Neuronal stem cell (in vitro differentiated cells): ENCODE measurements at regions not wholly inside any gene's neighbourhood (a gene's known extent, or its start where the extent isn't known, plus 50 kb on each side); places are given as distances from the start of the nearest gene placed in this dataset.

Source experiments
- DNase-seq: peaks from one replicate; pipeline ENCODE4 v3.0.0-alpha.2; 2013; ENCODE audit warnings: low spot score
- H2AFZ ChIP-seq: one replicate; pipeline ENCODE4 v1.6.1; 2013; ENCODE audit warnings: mild to moderate bottlenecking, low read length, inconsistent platforms
- H2AK5ac ChIP-seq: 2 replicates; pipeline ENCODE4 v1.6.1; 2013; ENCODE audit warnings: low read depth, mild to moderate bottlenecking, inconsistent platforms, low read length, moderate library complexity, mixed read lengths
- H2BK120ac ChIP-seq: 2 replicates; pipeline ENCODE4 v1.6.1; 2013; ENCODE audit warnings: low read depth, mild to moderate bottlenecking, inconsistent platforms, low read length, moderate library complexity, mixed read lengths
- H2BK12ac ChIP-seq: one replicate; pipeline ENCODE4 v1.6.1; 2013; ENCODE audit warnings: low read length, inconsistent platforms
- H2BK15ac ChIP-seq: 2 replicates; pipeline ENCODE4 v1.6.1; 2013; ENCODE audit warnings: mild to moderate bottlenecking, low read length, inconsistent platforms, mixed read lengths
- H2BK5ac ChIP-seq: one replicate; pipeline ENCODE4 v1.6.1; 2013; ENCODE audit warnings: inconsistent platforms, mild to moderate bottlenecking, low read length, moderate library complexity
- H3K14ac ChIP-seq: one replicate; pipeline ENCODE4 v1.6.1; 2013; ENCODE audit warnings: low read length, inconsistent platforms
- H3K18ac ChIP-seq: 2 replicates; pipeline ENCODE4 v1.6.1; 2013; ENCODE audit warnings: low read length, inconsistent platforms
- H3K23ac ChIP-seq: 2 replicates; pipeline ENCODE4 v1.6.1; 2013; ENCODE audit warnings: low read depth, mild to moderate bottlenecking, mixed read lengths, low read length, inconsistent platforms; ENCODE audit not compliant: poor library complexity
- H3K27ac ChIP-seq: replicated peaks from 3 replicates; pipeline ENCODE4 v1.5.1; 2013; ENCODE audit warnings: low read length, inconsistent platforms
- H3K27me3 ChIP-seq, 3 experiments: 2 replicates each; pipeline ENCODE4 v1.6.1; 2013; ENCODE audit warnings: low read length in 3 of 3, mild to moderate bottlenecking in 2 of 3, inconsistent platforms in 1 of 3, low read depth in 1 of 3, mixed read lengths in 1 of 3, moderate library complexity in 1 of 3; ENCODE audit not compliant: control insufficient read depth in 3 of 3, insufficient read depth in 3 of 3
- H3K36me3 ChIP-seq, 2 donors: replicated peaks in 1 of 2; 2 replicates each; pipeline ENCODE4 v1.6.1; 2013; ENCODE audit warnings: low read length in 2 of 2; ENCODE audit not compliant: control insufficient read depth in 2 of 2, insufficient read depth in 2 of 2
- H3K4ac ChIP-seq: 2 replicates; pipeline ENCODE4 v1.6.1; 2013; ENCODE audit warnings: inconsistent platforms, mild to moderate bottlenecking, low read length, moderate library complexity
- H3K4me1 ChIP-seq, 2 donors: 1 replicate in 1 of 2; 2 replicates in 1 of 2; pipeline ENCODE4 v1.6.1; 2013; ENCODE audit warnings: low read length in 2 of 2, low read depth in 1 of 2; ENCODE audit not compliant: control insufficient read depth in 2 of 2, insufficient read depth in 1 of 2
- H3K4me2 ChIP-seq: one replicate; pipeline ENCODE4 v1.6.1; 2013; ENCODE audit warnings: mild to moderate bottlenecking, low read length, inconsistent platforms; ENCODE audit not compliant: insufficient read depth, poor library complexity, severe bottlenecking
- H3K4me3 ChIP-seq, 2 donors: 2 replicates each; pipeline ENCODE4 v1.5.1; 2013; ENCODE audit warnings: low read length in 2 of 2, mild to moderate bottlenecking in 2 of 2, inconsistent platforms in 1 of 2, moderate library complexity in 1 of 2
- H3K79me1 ChIP-seq: one replicate; pipeline ENCODE4 v1.6.1; 2013; ENCODE audit warnings: low read depth, mild to moderate bottlenecking, inconsistent platforms, low read length, moderate library complexity
- H3K9ac ChIP-seq: one replicate; pipeline ENCODE4 v1.6.1; 2013; ENCODE audit warnings: mild to moderate bottlenecking, low read depth, low read length, inconsistent platforms; ENCODE audit not compliant: poor library complexity
- H3K9me3 ChIP-seq, 2 donors: replicated peaks in 1 of 2; 2 replicates each; pipeline versions ENCODE3 to v1.6.1; 2013; ENCODE audit warnings: low read length in 2 of 2, mild to moderate bottlenecking in 2 of 2, inconsistent platforms in 1 of 2, low read depth in 1 of 2, mixed read lengths in 1 of 2, moderate library complexity in 1 of 2; ENCODE audit not compliant: control insufficient read depth in 2 of 2, insufficient read depth in 1 of 2
- H4K8ac ChIP-seq: one replicate; pipeline ENCODE4 v1.6.1; 2013; ENCODE audit warnings: low read depth, mild to moderate bottlenecking, inconsistent platforms, low read length, moderate library complexity
- H4K91ac ChIP-seq: one replicate; pipeline ENCODE4 v1.6.1; 2013; ENCODE audit warnings: low read length, low read depth, mild to moderate bottlenecking, inconsistent platforms; ENCODE audit not compliant: poor library complexity
- WGBS, 2 donors: extraction: QIAGEN DNeasy Blood & Tissue Kit; methylation state at CpG; one replicate each; pipeline ENCODE4 v1.1.7; 2013; ENCODE audit warnings: missing lambda C conversion rate in 2 of 2, mixed read lengths in 1 of 2; ENCODE audit not compliant: insufficient read length in 2 of 2, insufficient replicate concordance in 1 of 2; ENCODE audit errors: extremely low coverage in 2 of 2; 5-methylcytosine and 5-hydroxymethylcytosine counted together

GRCh38 chr1:234541286-234541975 is 62.5 kb upstream of the TARBP1 start:
- H4K8ac ChIP-seq = no peak overlapping the region
- no peak overlapping the region for H2BK12ac ChIP-seq
- no peak overlapping the region for H3K18ac ChIP-seq
- no peaks in the 10 kb centered on the region for H3K9me3 ChIP-seq
- H3K23ac ChIP-seq = no peak overlapping the region
- WGBS, 2 donors = no CpG with 5 or more reads among the region's 5 CpGs
- no peak overlapping the region for H3K14ac ChIP-seq
- no peak overlapping the region for H2AFZ ChIP-seq
- no peak overlapping the region for H3K4ac ChIP-seq
- no peak overlapping the region for H2BK5ac ChIP-seq
- H2AK5ac ChIP-seq = no peak overlapping the region
- H2BK15ac ChIP-seq = no peak overlapping the region
- H3K4me3 ChIP-seq = no peak overlapping the region
- H3K4me1 ChIP-seq = peaks cover 20 to 49% of the 10 kb centered on the region in 2 donors
- H3K36me3 ChIP-seq = no peaks in the 10 kb centered on the region
- no peak overlapping the region for H4K91ac ChIP-seq
- H3K79me1 ChIP-seq = no peaks in the 10 kb centered on the region
- no peak overlapping the region for H3K9ac ChIP-seq
- no peak overlapping the region for H3K4me2 ChIP-seq
- no peak overlapping the region for H3K27ac ChIP-seq
- no peaks in the 10 kb centered on the region for H3K27me3 ChIP-seq
- H2BK120ac ChIP-seq = no peak overlapping the region
- no peak for DNase-seq

DNA sequence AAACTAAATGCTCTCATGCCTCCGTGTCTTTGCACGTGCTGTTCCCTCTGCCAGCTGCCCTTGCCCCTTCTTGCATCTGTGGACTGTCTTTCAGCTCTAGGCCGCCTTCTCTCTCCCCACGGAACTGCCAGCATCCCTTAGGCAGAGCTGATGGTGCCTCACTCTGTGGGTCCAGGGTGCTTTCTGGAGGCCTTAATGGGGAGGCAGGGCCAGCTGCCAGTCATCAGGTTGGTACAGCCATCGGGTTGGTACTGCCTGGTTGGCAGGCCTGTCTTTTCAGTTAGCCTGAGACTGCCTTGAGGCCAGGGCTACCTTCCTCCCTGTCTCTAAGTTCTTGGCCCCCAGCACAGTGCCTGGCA is 61.4 kb upstream of the TARBP1 start:
- Histone ChIP-seq H3K9me3 (no peaks in the 10 kb centered on the region), H2AK5ac (peak overlapping the region; percentile 23), H2BK15ac (peak overlapping the region; percentile 72), H2AFZ (no peak overlapping the region), H2BK12ac (no peak overlapping the region), H3K23ac (no peak overlapping the region), H3K14ac (no peak overlapping the region), H2BK5ac (no peak overlapping the region), H2BK120ac (peak overlapping the region; percentile 4), H3K18ac (peak overlapping the region; percentile 29), H3K36me3 (no peaks in the 10 kb centered on the region), H3K4ac (no peak overlapping the region), H3K4me2 (no peak overlapping the region), H3K79me1 (no peaks in the 10 kb centered on the region), H3K27me3 (no peaks in the 10 kb centered on the region), H3K9ac (no peak overlapping the region), H3K4me3 (no peak overlapping the region), H4K8ac (no peak overlapping the region), H3K27ac (no peak overlapping the region), H4K91ac (no peak overlapping the region), H3K4me1 (peaks cover 19 to 51% of the 10 kb centered on the region in 2 donors)
- WGBS, 2 donors = no CpG with 5 or more reads among the region's 5 CpGs
- DNase-seq = no peak

DNA sequence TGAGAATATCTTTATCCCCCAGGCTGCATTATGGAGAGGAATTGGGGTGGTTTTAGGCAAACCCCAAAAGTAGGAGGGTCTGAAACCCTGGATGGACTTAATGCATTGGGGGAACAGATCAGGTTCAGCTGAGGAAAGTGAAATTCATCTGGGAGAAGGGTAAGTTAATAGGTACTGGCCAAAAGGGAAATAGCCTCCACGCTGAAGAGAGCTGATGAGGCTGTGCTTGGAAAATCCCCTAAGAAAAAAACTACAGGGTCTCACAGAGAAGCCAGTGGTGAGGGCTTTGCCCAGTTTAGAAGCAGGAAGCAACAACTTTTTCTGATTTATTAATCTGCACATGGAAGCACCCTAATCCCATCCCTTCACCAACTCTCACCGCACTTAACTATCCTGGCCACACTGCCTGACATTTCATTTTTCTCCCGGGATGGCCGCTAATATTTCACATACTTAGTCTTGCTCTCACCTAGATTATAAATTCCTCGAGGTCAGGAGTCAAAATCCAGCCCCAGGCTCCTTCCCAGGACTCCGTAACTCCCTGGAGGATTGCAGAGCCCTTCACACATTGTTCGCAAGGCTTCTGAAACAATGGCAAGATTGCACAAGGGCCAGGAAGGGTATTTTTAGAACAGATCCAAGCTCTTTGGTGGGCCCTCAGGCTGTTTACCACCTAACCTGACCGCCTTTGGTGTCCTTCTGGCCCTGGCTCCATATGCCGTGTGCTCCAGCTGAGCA is 60.9 kb upstream of the TARBP1 start:
- H2AK5ac ChIP-seq = no peak overlapping the region
- WGBS, 2 donors = no CpG with 5 or more reads among the region's 9 CpGs

DNA sequence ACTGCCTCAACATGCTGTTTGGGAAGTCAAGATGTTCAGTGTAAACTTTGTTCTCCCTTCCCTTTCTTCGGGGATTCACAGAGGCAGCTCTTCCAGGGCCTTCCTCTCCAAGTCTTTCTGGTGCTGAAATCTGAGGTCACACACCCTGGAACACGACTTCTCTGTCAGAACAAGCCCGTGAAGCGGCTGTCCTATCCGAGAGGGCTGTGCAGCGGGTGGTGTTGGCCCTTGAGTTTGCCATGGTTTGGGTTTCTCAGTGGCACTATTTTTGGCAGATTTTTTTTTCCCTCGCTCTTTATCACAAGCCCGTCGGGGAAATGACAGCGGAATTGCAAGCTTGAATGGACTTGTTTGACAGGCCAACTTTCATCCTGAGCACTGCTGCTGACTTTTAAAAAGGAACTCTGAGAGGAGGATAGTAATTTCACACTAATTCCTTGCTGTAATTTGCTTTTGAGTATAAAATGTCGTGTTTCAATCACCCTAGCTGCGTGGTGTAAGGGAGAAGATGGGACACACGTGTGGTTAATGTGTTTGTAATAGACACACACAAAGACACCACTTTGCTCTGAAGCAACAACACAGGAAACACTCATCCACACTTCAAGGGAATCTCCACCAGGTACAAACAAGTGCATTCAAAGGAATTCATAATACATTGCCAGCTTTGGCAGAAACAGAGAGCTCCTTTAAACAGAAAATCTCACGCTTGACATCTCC is 60.1 kb upstream of the TARBP1 start:
- Histone ChIP-seq H3K23ac (no peak overlapping the region), H2BK15ac (no peak overlapping the region), H2BK12ac (no peak overlapping the region), H3K14ac (no peak overlapping the region), H3K27ac (no peak overlapping the region), H3K4me3 (no peak overlapping the region), H3K9ac (no peak overlapping the region), H3K4ac (no peak overlapping the region), H3K9me3 (no peaks in the 10 kb centered on the region), H3K4me1 (peaks cover 19 to 52% of the 10 kb centered on the region in 2 donors), H4K91ac (no peak overlapping the region), H3K36me3 (no peaks in the 10 kb centered on the region), H2BK120ac (no peak overlapping the region), H3K27me3 (no peaks in the 10 kb centered on the region), H3K18ac (no peak overlapping the region), H2BK5ac (no peak overlapping the region), H2AFZ (peak overlapping the region; percentile 48), H4K8ac (no peak overlapping the region), H2AK5ac (no peak overlapping the region), H3K4me2 (no peak overlapping the region), H3K79me1 (no peaks in the 10 kb centered on the region)
- no CpG with 5 or more reads among the region's 14 CpGs for WGBS, 2 donors
- no peak for DNase-seq

More for the DNA sequence above, 60.9 kb upstream of the TARBP1 start:
- no peak overlapping the region for H3K27ac ChIP-seq
- H3K14ac ChIP-seq = no peak overlapping the region
- H3K79me1 ChIP-seq = no peaks in the 10 kb centered on the region
- no peak overlapping the region for H4K91ac ChIP-seq
- no peaks in the 10 kb centered on the region for H3K36me3 ChIP-seq
- H2BK5ac ChIP-seq = no peak overlapping the region
- H3K9me3 ChIP-seq = no peaks in the 10 kb centered on the region
- no peak for DNase-seq
- peaks cover 18 to 51% of the 10 kb centered on the region in 2 donors for H3K4me1 ChIP-seq
- H2BK12ac ChIP-seq = no peak overlapping the region
- H2AFZ ChIP-seq = no peak overlapping the region
- no peak overlapping the region for H3K23ac ChIP-seq
- H2BK120ac ChIP-seq = peak overlapping the region; percentile 4
- H4K8ac ChIP-seq = no peak overlapping the region
- H3K4ac ChIP-seq = no peak overlapping the region
- no peaks in the 10 kb centered on the region for H3K27me3 ChIP-seq
- no peak overlapping the region for H3K4me3 ChIP-seq
- peak overlapping the region; percentile 72 for H2BK15ac ChIP-seq
- H3K9ac ChIP-seq = no peak overlapping the region
- H3K18ac ChIP-seq = no peak overlapping the region
- H3K4me2 ChIP-seq = no peak overlapping the region
